GM12878 (cell line): ENCODE measurements at regions not wholly inside any gene's neighbourhood (a gene's known extent, or its start where the extent isn't known, plus 50 kb on each side); places are given as distances from the start of the nearest gene placed in this dataset.

Experiments
- ATAC-seq: fragments of 200-7000 bp; cut with Tn5 transposase; 3 replicates; pipeline ENCODE4 v1.9.1; 2020; ENCODE audit warnings: mild to moderate bottlenecking, moderate library complexity
- BruUV-seq: library from RNA; stranded (reverse); fragments of 400-500 nt; replicated peaks from 2 replicates; lab custom pipeline; 2021; lab: Mats Ljungman, UMichigan
- CTCF ChIA-PET: fragments of 300-600 bp; sonication (Branson Sonifier 250); formaldehyde crosslinking; extraction: SDS; loops from one replicate; lab custom pipeline; 2021; ENCODE audit warnings: inconsistent platforms; lab: Yijun Ruan, JAX
- POLR2A ChIA-PET: fragments of 350-600 bp; formaldehyde crosslinking; extraction: SDS; loops from one replicate; lab custom pipeline; 2021; ENCODE audit warnings: inconsistent platforms; lab: Charles Lee
- RAD21 ChIA-PET: fragments of 300-600 bp; sonication (Branson Sonifier 250); formaldehyde crosslinking; loops from one replicate; lab custom pipeline; 2023; ENCODE audit warnings: antibody characterized with exemption; ENCODE audit not compliant: unreplicated experiment; lab: Charles Lee
- SMC1A ChIA-PET: fragments of 300-600 bp; sonication (Branson Sonifier 250); formaldehyde crosslinking; loops from one replicate; lab custom pipeline; 2023; ENCODE audit not compliant: unreplicated experiment, uncharacterized antibody; lab: Charles Lee
- DNase-seq: peaks from one replicate; pipeline ENCODE4 v3.0.0-alpha.2; 2011; ENCODE audit warnings: low read depth, low spot score
- FAIRE-seq: peaks from 3 replicates; lab custom pipeline; 2011; peaks lifted over from hg19 to GRCh38; lab: Jason Lieb, UNC
- H2AFZ ChIP-seq: 2 replicates; pipeline ENCODE4 v1.6.0; 2011; ENCODE audit warnings: low read depth, low read length, control low read depth; ENCODE audit not compliant: control insufficient read depth
- H3K27ac ChIP-seq: 2 replicates; pipeline ENCODE4 v1.5.1; 2011; ENCODE audit warnings: control low read depth; ENCODE audit not compliant: control insufficient read depth, insufficient read depth
- H3K27me3 ChIP-seq, 2 experiments: replicated peaks in 1 of 2; 2 replicates each; pipeline versions ENCODE4 v1.6.0 to v1.6.1; 2011; ENCODE audit warnings: low read length in 1 of 2; ENCODE audit not compliant: control insufficient read depth in 2 of 2, insufficient read depth in 2 of 2
- H3K36me3 ChIP-seq, 2 experiments: 2 replicates each; pipeline ENCODE4 v1.5.1; 2011; ENCODE audit warnings: low read length in 1 of 2; ENCODE audit not compliant: control insufficient read depth in 2 of 2, insufficient read depth in 2 of 2
- H3K4me1 ChIP-seq: 2 replicates; pipeline ENCODE4 v1.6.1; 2011; ENCODE audit warnings: mild to moderate bottlenecking, low read length, moderate library complexity, mixed read lengths; ENCODE audit not compliant: control insufficient read depth, insufficient read depth
- H3K4me2 ChIP-seq: 2 replicates; pipeline ENCODE4 v1.6.0; 2011; ENCODE audit warnings: control low read depth; ENCODE audit not compliant: control insufficient read depth, insufficient read depth
- H3K4me3 ChIP-seq: fragments of 200-600 bp; sonication (generic); 2 replicates; pipeline ENCODE4 v1.5.1; 2016
- H3K79me2 ChIP-seq: 2 replicates; pipeline ENCODE4 v1.6.0; 2011; ENCODE audit warnings: low read length; ENCODE audit not compliant: control insufficient read depth, insufficient read depth
- H3K9ac ChIP-seq: 2 replicates; pipeline ENCODE4 v1.8.0; 2011; ENCODE audit warnings: low read length, control low read depth, mixed read lengths; ENCODE audit not compliant: control insufficient read depth, insufficient read depth
- H3K9me3 ChIP-seq: replicated peaks from 3 replicates; pipeline ENCODE4 v1.5.1; 2011; ENCODE audit warnings: mild to moderate bottlenecking, low read length; ENCODE audit not compliant: control insufficient read depth, insufficient read depth
- H4K20me1 ChIP-seq: 2 replicates; pipeline ENCODE4 v1.6.0; 2011; ENCODE audit not compliant: control insufficient read depth, insufficient read depth
- BACH1 ChIP-seq: fragments of 450-650 bp; IDR thresholded peaks from 2 replicates; pipeline ENCODE4 v1.6.1; 2017; ENCODE audit warnings: mild to moderate bottlenecking, borderline replicate concordance
- BMI1 ChIP-seq: fragments of 450-650 bp; IDR thresholded peaks from 2 replicates; pipeline ENCODE4 v1.6.1; 2016; ENCODE audit warnings: mild to moderate bottlenecking, moderate library complexity, borderline replicate concordance
- EGR1 ChIP-seq, 2 experiments: IDR thresholded peaks; 1 replicate in 1 of 2; 2 replicates in 1 of 2; pipeline ENCODE4 v1.6.1; 2011 to 2012; ENCODE audit warnings: low read depth in 2 of 2, low read length in 2 of 2, borderline replicate concordance in 1 of 2, mild to moderate bottlenecking in 1 of 2, moderate library complexity in 1 of 2
- HDGF ChIP-seq: fragments of 450-650 bp; IDR thresholded peaks from 2 replicates; pipeline ENCODE4 v1.6.1; 2016; ENCODE audit warnings: antibody characterized with exemption
- IRF5 ChIP-seq: fragments of 450-650 bp; IDR thresholded peaks from 2 replicates; pipeline ENCODE4 v1.6.1; 2017; ENCODE audit warnings: borderline replicate concordance
- JUNB ChIP-seq: IDR thresholded peaks from 2 replicates; pipeline ENCODE4 v1.6.1; 2016; ENCODE audit warnings: antibody characterized with exemption, mild to moderate bottlenecking
- JUND ChIP-seq: IDR thresholded peaks from 2 replicates; pipeline ENCODE4 v1.6.1; 2012; ENCODE audit warnings: low read depth, mild to moderate bottlenecking, low read length, improper control_type of control experiment, moderate library complexity
- MEF2A ChIP-seq: IDR thresholded peaks from 2 replicates; pipeline ENCODE4 v1.6.1; 2011; ENCODE audit warnings: low read depth, mild to moderate bottlenecking, low read length, moderate library complexity; ENCODE audit not compliant: insufficient read depth
- MEF2B ChIP-seq: fragments of 450-650 bp; IDR thresholded peaks from 2 replicates; pipeline ENCODE4 v1.6.1; 2018; ENCODE audit warnings: mild to moderate bottlenecking, moderate library complexity; ENCODE audit not compliant: partially characterized antibody, poor library complexity, severe bottlenecking
- NFXL1 ChIP-seq: fragments of 450-650 bp; IDR thresholded peaks from 2 replicates; pipeline ENCODE4 v1.6.1; 2017; ENCODE audit warnings: antibody characterized with exemption, mild to moderate bottlenecking, borderline replicate concordance
- RBBP5 ChIP-seq: fragments of 200-600 bp; sonication (generic); conservative IDR thresholded peaks from 2 replicates; pipeline ENCODE4 v1.6.1; 2016
- RCOR1 ChIP-seq: conservative IDR thresholded peaks from 2 replicates; pipeline ENCODE4 v1.6.1; 2012; ENCODE audit warnings: low read depth, low read length, improper control_type of control experiment
- SIX5 ChIP-seq: IDR thresholded peaks from 2 replicates; pipeline ENCODE4 v1.6.1; 2011; ENCODE audit warnings: mild to moderate bottlenecking, low read depth, low read length, moderate library complexity; ENCODE audit not compliant: severe bottlenecking
- SP1 ChIP-seq: IDR thresholded peaks from one replicate; pipeline ENCODE4 v1.6.1; 2011; ENCODE audit warnings: low read depth, low read length
- SRF ChIP-seq, 2 experiments: IDR thresholded peaks; 2 replicates each; pipeline ENCODE4 v1.6.1; 2011; ENCODE audit warnings: low read depth in 2 of 2, low read length in 2 of 2, mild to moderate bottlenecking in 1 of 2, moderate library complexity in 1 of 2
- WRNIP1 ChIP-seq: IDR thresholded peaks from 2 replicates; pipeline ENCODE4 v1.6.1; 2011; ENCODE audit warnings: low read depth, low read length, improper control_type of control experiment, borderline replicate concordance
- WGBS: methylation state at CpG from one replicate; pipeline ENCODE4 v1.1.6; 2016; ENCODE audit warnings: low lambda C conversion rate; ENCODE audit not compliant: insufficient replicate concordance, insufficient coverage; ENCODE audit errors: missing lambda C conversion rate; 5-methylcytosine and 5-hydroxymethylcytosine counted together
- in situ Hi-C: fragments of 300-500 bp; cut with MboI; formaldehyde crosslinking; loops from 9 replicates; pipeline ENCODE4 v1.14.3; 2018; ENCODE audit warnings: mixed read lengths
- intact Hi-C: fragments of 100-400 bp; cut with micrococcal nuclease; formaldehyde crosslinking; loops from one replicate; pipeline ENCODE4 v1.14.2; 2022; ENCODE audit not compliant: unreplicated experiment
- TF ChIP-seq, protein P1 (sequence below): fragments of 450-650 bp; formaldehyde crosslinking; IDR thresholded peaks from 2 replicates; pipeline ENCODE4 v1.4.0; 2020; ENCODE audit warnings: mild to moderate bottlenecking, moderate library complexity
- TF ChIP-seq, protein P2 (sequence below): fragments of 450-650 bp; IDR thresholded peaks from 2 replicates; pipeline ENCODE4 v1.6.1; 2018; ENCODE audit warnings: borderline replicate concordance, mild to moderate bottlenecking; ENCODE audit not compliant: partially characterized antibody

GRCh38 chr13:73140801-73141200, 82.0 kb downstream of the KLF5 start:
- Histone ChIP-seq H3K4me3 (no peak overlapping the region), H3K27ac (no peak overlapping the region), H3K9me3 (no peaks in the 10 kb centered on the region), H3K4me1 (no peaks in the 10 kb centered on the region), H3K79me2 (no peaks in the 10 kb centered on the region), H3K36me3 (no peaks in the 10 kb centered on the region), H3K4me2 (no peak overlapping the region), H4K20me1 (no peaks in the 10 kb centered on the region), H2AFZ (no peak overlapping the region), H3K27me3 (no peaks in the 10 kb centered on the region), H3K9ac (no peak overlapping the region)
- CTCF ChIA-PET = no interaction called here
- WGBS = 0% methylated on average over 2 of the region's 2 CpGs
- intact Hi-C loops (no loop called here), in situ Hi-C loops (no loop called here)
- SMC1A ChIA-PET = no interaction called here
- RAD21 ChIA-PET = no interaction called here
- no peak for ATAC-seq
- no TSS peak for BruUV-seq
- FAIRE-seq = no peak
- DNase-seq = no peak
- TF ChIP-seq SRF (IDR thresholded peaks at IDR 0.05; ENCODE audit: low read depth in 2 of 2, low read length in 2 of 2) = no peak
- TF ChIP-seq JUNB = no peak
- TF ChIP-seq, protein P1, sequence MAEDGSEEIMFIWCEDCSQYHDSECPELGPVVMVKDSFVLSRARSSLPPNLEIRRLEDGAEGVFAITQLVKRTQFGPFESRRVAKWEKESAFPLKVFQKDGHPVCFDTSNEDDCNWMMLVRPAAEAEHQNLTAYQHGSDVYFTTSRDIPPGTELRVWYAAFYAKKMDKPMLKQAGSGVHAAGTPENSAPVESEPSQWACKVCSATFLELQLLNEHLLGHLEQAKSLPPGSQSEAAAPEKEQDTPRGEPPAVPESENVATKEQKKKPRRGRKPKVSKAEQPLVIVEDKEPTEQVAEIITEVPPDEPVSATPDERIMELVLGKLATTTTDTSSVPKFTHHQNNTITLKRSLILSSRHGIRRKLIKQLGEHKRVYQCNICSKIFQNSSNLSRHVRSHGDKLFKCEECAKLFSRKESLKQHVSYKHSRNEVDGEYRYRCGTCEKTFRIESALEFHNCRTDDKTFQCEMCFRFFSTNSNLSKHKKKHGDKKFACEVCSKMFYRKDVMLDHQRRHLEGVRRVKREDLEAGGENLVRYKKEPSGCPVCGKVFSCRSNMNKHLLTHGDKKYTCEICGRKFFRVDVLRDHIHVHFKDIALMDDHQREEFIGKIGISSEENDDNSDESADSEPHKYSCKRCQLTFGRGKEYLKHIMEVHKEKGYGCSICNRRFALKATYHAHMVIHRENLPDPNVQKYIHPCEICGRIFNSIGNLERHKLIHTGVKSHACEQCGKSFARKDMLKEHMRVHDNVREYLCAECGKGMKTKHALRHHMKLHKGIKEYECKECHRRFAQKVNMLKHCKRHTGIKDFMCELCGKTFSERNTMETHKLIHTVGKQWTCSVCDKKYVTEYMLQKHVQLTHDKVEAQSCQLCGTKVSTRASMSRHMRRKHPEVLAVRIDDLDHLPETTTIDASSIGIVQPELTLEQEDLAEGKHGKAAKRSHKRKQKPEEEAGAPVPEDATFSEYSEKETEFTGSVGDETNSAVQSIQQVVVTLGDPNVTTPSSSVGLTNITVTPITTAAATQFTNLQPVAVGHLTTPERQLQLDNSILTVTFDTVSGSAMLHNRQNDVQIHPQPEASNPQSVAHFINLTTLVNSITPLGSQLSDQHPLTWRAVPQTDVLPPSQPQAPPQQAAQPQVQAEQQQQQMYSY (CRISPR knock-in tag) = no peak
- no peak for TF ChIP-seq JUND
- no peak for TF ChIP-seq HDGF
- TF ChIP-seq EGR1 (IDR thresholded peaks at IDR 0.05; ENCODE audit: borderline replicate concordance in 1 of 2, low read depth in 2 of 2, low read length in 2 of 2) = no peak
- TF ChIP-seq NFXL1 = no peak
- TF ChIP-seq BACH1 = no peak
- TF ChIP-seq WRNIP1 = no peak
- TF ChIP-seq SP1 = no peak
- no peak for TF ChIP-seq SIX5
- no peak for TF ChIP-seq MEF2A
- TF ChIP-seq BMI1 = no peak
- TF ChIP-seq, protein P2, sequence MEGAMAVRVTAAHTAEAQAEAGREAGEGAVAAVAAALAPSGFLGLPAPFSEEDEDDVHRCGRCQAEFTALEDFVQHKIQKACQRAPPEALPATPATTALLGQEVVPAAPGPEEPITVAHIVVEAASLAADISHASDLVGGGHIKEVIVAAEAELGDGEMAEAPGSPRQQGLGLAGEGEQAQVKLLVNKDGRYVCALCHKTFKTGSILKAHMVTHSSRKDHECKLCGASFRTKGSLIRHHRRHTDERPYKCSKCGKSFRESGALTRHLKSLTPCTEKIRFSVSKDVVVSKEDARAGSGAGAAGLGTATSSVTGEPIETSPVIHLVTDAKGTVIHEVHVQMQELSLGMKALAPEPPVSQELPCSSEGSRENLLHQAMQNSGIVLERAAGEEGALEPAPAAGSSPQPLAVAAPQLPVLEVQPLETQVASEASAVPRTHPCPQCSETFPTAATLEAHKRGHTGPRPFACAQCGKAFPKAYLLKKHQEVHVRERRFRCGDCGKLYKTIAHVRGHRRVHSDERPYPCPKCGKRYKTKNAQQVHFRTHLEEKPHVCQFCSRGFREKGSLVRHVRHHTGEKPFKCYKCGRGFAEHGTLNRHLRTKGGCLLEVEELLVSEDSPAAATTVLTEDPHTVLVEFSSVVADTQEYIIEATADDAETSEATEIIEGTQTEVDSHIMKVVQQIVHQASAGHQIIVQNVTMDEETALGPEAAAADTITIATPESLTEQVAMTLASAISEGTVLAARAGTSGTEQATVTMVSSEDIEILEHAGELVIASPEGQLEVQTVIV = no peak
- TF ChIP-seq RCOR1 = no peak
- TF ChIP-seq RBBP5 = no peak
- no peak for TF ChIP-seq MEF2B
- TF ChIP-seq IRF5 = no peak
- POLR2A ChIA-PET = no interaction called here
